ENCODE measurements at regions not wholly inside any gene's neighbourhood (a gene's known extent, or its start where the extent isn't known, plus 50 kb on each side); places are given as distances from the start of the nearest gene placed in this dataset.

DNA sequence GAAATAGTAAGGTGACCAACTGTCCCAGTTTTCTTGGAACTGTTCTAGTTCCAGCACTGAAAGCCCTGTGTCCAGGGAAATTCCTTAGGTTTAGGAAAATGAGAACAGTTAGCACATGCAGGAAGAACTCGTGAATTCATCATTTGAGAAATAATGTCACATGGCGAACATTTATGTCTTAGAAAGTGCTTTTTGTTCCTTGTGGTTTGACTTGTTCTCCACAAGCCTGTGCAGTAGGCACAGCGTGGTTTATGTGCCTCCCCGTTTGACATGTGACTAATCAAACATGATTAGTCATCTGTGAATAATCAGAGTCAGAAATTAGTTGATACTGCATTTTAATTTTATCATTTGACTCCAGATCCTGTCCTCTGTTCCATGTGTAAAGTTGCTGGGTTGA, 556.0 kb upstream of the CPEB2 start:
- Histone ChIP-seq H3K9me2 (ENCODE audit: insufficient read depth) (peaks cover 17% of the 10 kb centered on the region; the same call in 1 of the 2 replicates), H3K4me1 (ENCODE audit: insufficient read depth) (peaks cover 7% of the 10 kb centered on the region), H3K4me3 (no peak overlapping the region), H4K20me1 (replicated peaks; ENCODE audit: insufficient read depth) (no peaks in the 10 kb centered on the region), H3F3A (replicated peaks; ENCODE audit: low read depth) (no peaks in the 10 kb centered on the region), H3K4me2 (no peak overlapping the region), H3K27ac (ENCODE audit: low read depth) (no peak overlapping the region), H3K79me2 (replicated peaks; ENCODE audit: insufficient read depth) (no peaks in the 10 kb centered on the region), H2AFZ (no peak overlapping the region), H3K27me3 (ENCODE audit: insufficient read depth) (no peaks in the 10 kb centered on the region), H3K36me3 (ENCODE audit: insufficient read depth) (no peaks in the 10 kb centered on the region)
- peaks cover 5% of the 10 kb centered on the region for H3K27me3 Mint-ChIP-seq (ENCODE audit: insufficient read depth, low read depth, poor library complexity)
- DNase-seq (ENCODE audit: low spot score) (no peak), ATAC-seq (no peak)
- H3K27ac Mint-ChIP-seq, result no peak overlapping the region
- TF ChIP-seq STAT1 (IDR thresholded peaks at IDR 0.05; ENCODE audit: unreplicated experiment) (no peak), ZNF331 (CRISPR knock-in tag; IDR thresholded peaks at IDR 0.05; ENCODE audit: low read depth) (no peak), NANOG (IDR thresholded peaks at IDR 0.05; ENCODE audit: borderline replicate concordance) (no peak), POLR2AphosphoS5 (IDR thresholded peaks at IDR 0.05; ENCODE audit: low read depth) (no peak), EZH2phosphoT487 (IDR thresholded peaks at IDR 0.05; ENCODE audit: unreplicated experiment) (no peak)
- TF ChIP-seq, protein P1, sequence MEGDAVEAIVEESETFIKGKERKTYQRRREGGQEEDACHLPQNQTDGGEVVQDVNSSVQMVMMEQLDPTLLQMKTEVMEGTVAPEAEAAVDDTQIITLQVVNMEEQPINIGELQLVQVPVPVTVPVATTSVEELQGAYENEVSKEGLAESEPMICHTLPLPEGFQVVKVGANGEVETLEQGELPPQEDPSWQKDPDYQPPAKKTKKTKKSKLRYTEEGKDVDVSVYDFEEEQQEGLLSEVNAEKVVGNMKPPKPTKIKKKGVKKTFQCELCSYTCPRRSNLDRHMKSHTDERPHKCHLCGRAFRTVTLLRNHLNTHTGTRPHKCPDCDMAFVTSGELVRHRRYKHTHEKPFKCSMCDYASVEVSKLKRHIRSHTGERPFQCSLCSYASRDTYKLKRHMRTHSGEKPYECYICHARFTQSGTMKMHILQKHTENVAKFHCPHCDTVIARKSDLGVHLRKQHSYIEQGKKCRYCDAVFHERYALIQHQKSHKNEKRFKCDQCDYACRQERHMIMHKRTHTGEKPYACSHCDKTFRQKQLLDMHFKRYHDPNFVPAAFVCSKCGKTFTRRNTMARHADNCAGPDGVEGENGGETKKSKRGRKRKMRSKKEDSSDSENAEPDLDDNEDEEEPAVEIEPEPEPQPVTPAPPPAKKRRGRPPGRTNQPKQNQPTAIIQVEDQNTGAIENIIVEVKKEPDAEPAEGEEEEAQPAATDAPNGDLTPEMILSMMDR (conservative IDR thresholded peaks at IDR 0.05; ENCODE audit: low read depth in 2 of 2), result no peak
- TF ChIP-seq, protein P2, sequence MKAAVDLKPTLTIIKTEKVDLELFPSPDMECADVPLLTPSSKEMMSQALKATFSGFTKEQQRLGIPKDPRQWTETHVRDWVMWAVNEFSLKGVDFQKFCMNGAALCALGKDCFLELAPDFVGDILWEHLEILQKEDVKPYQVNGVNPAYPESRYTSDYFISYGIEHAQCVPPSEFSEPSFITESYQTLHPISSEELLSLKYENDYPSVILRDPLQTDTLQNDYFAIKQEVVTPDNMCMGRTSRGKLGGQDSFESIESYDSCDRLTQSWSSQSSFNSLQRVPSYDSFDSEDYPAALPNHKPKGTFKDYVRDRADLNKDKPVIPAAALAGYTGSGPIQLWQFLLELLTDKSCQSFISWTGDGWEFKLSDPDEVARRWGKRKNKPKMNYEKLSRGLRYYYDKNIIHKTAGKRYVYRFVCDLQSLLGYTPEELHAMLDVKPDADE (IDR thresholded peaks at IDR 0.05), result no peak
- TF ChIP-seq, protein P3, sequence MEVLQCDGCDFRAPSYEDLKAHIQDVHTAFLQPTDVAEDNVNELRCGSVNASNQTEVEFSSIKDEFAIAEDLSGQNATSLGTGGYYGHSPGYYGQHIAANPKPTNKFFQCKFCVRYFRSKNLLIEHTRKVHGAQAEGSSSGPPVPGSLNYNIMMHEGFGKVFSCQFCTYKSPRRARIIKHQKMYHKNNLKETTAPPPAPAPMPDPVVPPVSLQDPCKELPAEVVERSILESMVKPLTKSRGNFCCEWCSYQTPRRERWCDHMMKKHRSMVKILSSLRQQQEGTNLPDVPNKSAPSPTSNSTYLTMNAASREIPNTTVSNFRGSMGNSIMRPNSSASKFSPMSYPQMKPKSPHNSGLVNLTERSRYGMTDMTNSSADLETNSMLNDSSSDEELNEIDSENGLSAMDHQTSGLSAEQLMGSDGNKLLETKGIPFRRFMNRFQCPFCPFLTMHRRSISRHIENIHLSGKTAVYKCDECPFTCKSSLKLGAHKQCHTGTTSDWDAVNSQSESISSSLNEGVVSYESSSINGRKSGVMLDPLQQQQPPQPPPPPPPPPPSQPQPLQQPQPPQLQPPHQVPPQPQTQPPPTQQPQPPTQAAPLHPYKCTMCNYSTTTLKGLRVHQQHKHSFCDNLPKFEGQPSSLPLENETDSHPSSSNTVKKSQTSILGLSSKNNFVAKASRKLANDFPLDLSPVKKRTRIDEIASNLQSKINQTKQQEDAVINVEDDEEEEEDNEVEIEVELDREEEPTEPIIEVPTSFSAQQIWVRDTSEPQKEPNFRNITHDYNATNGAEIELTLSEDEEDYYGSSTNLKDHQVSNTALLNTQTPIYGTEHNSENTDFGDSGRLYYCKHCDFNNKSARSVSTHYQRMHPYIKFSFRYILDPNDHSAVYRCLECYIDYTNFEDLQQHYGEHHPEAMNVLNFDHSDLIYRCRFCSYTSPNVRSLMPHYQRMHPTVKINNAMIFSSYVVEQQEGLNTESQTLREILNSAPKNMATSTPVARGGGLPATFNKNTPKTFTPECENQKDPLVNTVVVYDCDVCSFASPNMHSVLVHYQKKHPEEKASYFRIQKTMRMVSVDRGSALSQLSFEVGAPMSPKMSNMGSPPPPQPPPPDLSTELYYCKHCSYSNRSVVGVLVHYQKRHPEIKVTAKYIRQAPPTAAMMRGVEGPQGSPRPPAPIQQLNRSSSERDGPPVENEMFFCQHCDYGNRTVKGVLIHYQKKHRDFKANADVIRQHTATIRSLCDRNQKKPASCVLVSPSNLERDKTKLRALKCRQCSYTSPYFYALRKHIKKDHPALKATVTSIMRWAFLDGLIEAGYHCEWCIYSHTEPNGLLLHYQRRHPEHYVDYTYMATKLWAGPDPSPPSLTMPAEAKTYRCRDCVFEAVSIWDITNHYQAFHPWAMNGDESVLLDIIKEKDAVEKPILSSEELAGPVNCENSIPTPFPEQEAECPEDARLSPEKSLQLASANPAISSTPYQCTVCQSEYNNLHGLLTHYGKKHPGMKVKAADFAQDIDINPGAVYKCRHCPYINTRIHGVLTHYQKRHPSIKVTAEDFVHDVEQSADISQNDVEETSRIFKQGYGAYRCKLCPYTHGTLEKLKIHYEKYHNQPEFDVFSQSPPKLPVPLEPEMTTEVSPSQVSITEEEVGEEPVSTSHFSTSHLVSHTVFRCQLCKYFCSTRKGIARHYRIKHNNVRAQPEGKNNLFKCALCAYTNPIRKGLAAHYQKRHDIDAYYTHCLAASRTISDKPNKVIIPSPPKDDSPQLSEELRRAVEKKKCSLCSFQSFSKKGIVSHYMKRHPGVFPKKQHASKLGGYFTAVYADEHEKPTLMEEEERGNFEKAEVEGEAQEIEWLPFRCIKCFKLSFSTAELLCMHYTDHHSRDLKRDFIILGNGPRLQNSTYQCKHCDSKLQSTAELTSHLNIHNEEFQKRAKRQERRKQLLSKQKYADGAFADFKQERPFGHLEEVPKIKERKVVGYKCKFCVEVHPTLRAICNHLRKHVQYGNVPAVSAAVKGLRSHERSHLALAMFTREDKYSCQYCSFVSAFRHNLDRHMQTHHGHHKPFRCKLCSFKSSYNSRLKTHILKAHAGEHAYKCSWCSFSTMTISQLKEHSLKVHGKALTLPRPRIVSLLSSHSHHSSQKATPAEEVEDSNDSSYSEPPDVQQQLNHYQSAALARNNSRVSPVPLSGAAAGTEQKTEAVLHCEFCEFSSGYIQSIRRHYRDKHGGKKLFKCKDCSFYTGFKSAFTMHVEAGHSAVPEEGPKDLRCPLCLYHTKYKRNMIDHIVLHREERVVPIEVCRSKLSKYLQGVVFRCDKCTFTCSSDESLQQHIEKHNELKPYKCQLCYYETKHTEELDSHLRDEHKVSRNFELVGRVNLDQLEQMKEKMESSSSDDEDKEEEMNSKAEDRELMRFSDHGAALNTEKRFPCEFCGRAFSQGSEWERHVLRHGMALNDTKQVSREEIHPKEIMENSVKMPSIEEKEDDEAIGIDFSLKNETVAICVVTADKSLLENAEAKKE (CRISPR knock-in tag; IDR thresholded peaks at IDR 0.05), result no peak
- TF ChIP-seq, protein P4, sequence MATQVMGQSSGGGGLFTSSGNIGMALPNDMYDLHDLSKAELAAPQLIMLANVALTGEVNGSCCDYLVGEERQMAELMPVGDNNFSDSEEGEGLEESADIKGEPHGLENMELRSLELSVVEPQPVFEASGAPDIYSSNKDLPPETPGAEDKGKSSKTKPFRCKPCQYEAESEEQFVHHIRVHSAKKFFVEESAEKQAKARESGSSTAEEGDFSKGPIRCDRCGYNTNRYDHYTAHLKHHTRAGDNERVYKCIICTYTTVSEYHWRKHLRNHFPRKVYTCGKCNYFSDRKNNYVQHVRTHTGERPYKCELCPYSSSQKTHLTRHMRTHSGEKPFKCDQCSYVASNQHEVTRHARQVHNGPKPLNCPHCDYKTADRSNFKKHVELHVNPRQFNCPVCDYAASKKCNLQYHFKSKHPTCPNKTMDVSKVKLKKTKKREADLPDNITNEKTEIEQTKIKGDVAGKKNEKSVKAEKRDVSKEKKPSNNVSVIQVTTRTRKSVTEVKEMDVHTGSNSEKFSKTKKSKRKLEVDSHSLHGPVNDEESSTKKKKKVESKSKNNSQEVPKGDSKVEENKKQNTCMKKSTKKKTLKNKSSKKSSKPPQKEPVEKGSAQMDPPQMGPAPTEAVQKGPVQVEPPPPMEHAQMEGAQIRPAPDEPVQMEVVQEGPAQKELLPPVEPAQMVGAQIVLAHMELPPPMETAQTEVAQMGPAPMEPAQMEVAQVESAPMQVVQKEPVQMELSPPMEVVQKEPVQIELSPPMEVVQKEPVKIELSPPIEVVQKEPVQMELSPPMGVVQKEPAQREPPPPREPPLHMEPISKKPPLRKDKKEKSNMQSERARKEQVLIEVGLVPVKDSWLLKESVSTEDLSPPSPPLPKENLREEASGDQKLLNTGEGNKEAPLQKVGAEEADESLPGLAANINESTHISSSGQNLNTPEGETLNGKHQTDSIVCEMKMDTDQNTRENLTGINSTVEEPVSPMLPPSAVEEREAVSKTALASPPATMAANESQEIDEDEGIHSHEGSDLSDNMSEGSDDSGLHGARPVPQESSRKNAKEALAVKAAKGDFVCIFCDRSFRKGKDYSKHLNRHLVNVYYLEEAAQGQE (IDR thresholded peaks at IDR 0.05; ENCODE audit: unreplicated experiment), result no peak
- H3K4me3 Mint-ChIP-seq, result no peak overlapping the region
- H3K9me3 Mint-ChIP-seq, result peaks cover 9% of the 10 kb centered on the region; the same call in 2 of the 3 replicates
- peaks cover 22% of the 10 kb centered on the region for H3K4me1 Mint-ChIP-seq
- H3K36me3 Mint-ChIP-seq (ENCODE audit: low read depth), result peaks cover 8% of the 10 kb centered on the region; the same call in 2 of the 3 replicates

Measured in GM23338 (cell line).